SK-N-DZ (cell line): ENCODE measurements at regions not wholly inside any gene's neighbourhood (a gene's known extent, or its start where the extent isn't known, plus 50 kb on each side); places are given as distances from the start of the nearest gene placed in this dataset.
"Not testable (repeated sequence)": the region's sequence is repeated elsewhere in the genome, so short reads cannot be mapped to it uniquely, and the experiment has no call there.

Experiments used
- DNase-seq: peaks from one replicate; pipeline ENCODE4 v3.0.0-alpha.2; 2015; ENCODE audit warnings: low spot score

GRCh38 chr5:18321262-18321942 is 687.1 kb downstream of the TAF11L14 start:
- peak; percentile 48 for DNase-seq

GRCh38 chr5:18323891-18324290 is 689.6 kb downstream of the TAF11L14 start:
- no peak for DNase-seq

DNA sequence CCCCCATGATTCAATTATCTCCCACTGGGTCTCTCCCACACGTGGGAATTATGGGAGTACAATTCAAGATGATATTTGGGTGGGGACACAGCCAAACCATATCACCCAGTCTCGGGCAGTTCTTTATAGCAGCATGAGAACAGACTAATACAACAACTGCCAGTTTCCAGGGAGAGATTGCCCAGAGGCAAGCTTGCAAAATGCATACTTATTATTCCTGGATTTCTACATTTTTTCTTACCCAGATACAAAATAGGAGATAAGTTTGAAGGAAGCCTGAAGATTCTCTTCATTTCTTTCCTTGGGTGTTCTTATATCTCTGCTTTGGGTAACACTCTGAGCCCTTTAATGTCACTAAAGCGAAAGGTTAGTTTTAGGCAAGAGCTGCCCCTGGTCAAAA is 691.2 kb downstream of the TAF11L14 start:
- DNase-seq = no peak

DNA sequence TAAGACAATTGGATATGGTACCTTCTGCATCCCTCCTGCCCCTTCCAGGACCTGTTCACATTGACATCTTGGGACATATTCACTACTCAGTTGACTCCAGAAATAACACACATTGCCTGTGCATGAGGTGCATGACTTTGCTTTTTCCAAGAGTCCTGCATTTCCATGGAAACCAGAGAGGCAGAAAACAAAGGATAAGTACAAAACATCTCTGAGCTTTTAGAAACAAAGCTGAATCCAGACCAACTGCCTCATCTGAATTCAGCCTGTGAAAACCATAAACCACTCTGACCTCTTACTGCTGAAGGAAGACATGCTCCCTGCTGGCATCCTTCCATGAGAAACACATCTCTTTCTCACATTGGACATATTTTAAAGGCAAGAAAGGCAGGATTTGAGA is 695.1 kb downstream of the TAF11L14 start:
- no peak for DNase-seq

- no peak for DNase-seq
These were observed 699.6 kb downstream of the TAF11L14 start for GRCh38 chr5:18333841-18334240.

- DNase-seq = no peak
These were observed 700.7 kb downstream of the TAF11L14 start for GRCh38 chr5:18334949-18335348.

DNA sequence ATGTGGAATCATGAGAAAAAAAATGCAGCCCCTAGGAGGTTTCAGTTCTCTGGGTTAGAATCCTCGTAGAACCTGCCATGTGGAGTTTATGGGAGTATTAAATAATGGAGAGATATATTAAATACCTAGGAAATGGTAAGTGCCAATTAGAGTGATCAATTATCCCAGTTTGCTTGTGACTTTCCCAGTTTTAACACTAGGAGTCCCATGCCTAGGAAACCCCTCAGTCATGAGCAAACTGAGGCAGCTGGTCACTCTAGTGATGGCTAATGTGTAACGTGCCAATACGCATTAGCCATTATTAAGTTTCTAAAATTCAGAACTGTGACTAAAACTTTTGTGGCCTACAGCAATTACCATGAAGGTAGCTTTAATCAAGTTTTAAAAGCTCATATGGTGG is 720.6 kb downstream of the TAF11L14 start:
- DNase-seq = no peak

GRCh38 chr5:18357486-18357885 is 723.2 kb downstream of the TAF11L14 start:
- no peak for DNase-seq

DNA sequence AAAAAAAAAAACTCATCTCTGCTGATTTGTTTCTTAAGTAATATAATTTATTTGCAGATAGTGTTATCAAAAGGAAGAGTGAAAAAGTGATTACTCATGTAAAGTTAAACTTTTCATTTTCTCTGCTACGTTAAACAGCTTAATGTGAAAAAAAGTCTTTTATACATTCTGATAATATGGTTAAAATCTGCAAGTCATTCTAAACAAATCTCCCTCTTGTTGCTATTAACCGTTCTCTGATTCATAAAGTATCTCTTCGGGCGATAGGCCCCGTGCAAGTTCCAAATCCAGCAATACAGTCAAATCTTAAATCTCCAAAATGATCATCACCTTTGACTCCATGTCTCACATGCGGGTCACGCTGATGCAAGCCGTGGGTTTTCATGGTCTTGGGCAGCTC is 732.0 kb downstream of the TAF11L14 start:
- no peak for DNase-seq

- DNase-seq = no peak
These were observed 736.3 kb downstream of the TAF11L14 start for GRCh38 chr5:18370531-18370930.

DNA sequence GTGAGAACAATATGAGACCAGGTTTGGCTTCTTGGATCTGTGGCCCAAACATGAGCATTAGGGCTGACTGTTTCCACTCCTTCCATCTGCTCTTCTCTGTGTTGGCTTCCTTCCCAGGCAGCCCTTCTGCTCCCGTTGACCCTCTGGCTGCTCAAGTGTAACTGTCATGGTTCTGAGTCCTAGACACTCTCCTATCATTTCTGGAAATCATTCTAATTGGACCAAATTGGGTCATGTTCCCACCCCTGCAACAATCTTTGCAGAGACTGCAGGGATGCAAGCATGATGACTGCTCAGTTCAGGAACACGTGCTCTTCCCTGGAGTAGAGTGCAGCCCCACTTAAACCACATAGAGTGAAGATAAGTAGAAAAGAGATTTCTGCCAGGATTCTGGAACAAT is 741.4 kb downstream of the TAF11L14 start:
- DNase-seq = peak; percentile 77

GRCh38 chr5:18378066-18378465 is 743.8 kb downstream of the TAF11L14 start:
- DNase-seq = no peak

- DNase-seq = no peak
These were observed 744.9 kb downstream of the TAF11L14 start for GRCh38 chr5:18379189-18379588.

- DNase-seq = no peak
These were observed 746.6 kb downstream of the TAF11L14 start for GRCh38 chr5:18380729-18381362.

DNA sequence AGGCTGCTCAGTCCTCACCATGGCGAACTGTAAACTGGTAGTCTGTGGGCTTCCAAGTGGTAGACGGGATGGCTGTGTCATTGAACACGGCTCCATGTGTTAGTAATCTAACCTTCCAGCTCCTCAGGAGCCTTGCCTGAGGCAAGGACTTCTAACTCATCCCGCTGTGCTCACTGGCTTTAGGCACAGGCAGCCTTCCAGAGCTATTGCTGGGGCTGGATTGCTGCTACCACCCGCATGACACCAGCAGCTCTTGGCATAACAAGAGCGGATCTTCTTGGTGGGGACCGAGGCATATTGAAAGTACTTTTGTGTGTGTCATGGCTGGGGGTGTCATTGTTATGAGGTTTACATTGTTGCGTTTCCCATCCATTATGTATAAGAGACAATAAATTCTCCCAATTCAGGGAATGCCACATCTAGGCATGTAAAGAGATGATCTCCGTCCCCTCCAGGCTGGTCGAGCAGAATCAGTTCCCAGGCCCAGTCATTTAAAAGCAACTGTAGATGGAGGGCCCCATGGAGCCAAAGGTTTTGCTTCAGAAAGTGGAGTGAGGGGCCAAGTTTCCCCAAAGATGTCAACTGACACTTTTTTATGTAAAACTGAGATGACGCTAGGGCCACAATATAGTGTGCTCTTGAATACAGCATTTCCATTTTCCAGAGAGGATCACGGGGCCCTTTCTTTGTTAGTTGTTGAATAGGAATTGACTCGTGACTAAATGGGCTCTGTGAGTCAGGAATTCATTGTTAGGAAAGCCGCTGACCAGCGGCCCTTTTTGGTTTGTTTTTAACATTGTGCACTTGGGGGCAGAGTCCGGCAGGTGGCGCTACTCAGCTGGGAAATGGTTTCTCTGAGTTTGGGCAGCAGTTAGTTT is 759.5 kb downstream of the TAF11L14 start:
- DNase-seq = peak; percentile 63

GRCh38 chr5:18394443-18394804 is 760.2 kb downstream of the TAF11L14 start:
- DNase-seq = no peak

GRCh38 chr5:18395126-18396110 is 761.2 kb downstream of the TAF11L14 start:
- peak; percentile 88 for DNase-seq

- no peak for DNase-seq
These were observed 763.1 kb downstream of the TAF11L14 start for GRCh38 chr5:18397371-18397770.

DNA sequence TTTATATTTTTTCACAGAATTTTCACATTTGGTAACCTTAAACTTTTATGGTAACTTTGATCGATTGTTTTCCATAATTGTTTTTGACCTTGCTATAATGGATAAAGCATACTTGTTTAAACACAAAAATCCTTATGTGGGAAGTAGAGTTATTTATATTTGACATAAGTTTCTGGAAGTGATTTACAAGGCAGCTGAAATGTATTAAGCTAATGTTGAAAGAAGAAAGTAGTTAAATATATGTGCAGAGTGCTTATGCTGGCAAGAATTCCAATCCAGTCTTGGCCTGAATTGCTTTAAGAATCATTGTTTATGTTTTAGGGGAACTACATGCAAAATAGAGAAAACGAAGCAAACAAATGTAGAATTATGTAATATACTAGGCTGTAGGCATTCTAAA is 763.6 kb downstream of the TAF11L14 start:
- no peak for DNase-seq

- DNase-seq = not testable (repeated sequence)
These were observed 765.4 kb downstream of the TAF11L14 start for GRCh38 chr5:18399461-18400327.
